ENCODE measurements at regions not wholly inside any gene's neighbourhood (a gene's known extent, or its start where the extent isn't known, plus 50 kb on each side); places are given as distances from the start of the nearest gene placed in this dataset.
"Not testable (repeated sequence)": the region's sequence is repeated elsewhere in the genome, so short reads cannot be mapped to it uniquely, and the experiment has no call there.

DNA sequence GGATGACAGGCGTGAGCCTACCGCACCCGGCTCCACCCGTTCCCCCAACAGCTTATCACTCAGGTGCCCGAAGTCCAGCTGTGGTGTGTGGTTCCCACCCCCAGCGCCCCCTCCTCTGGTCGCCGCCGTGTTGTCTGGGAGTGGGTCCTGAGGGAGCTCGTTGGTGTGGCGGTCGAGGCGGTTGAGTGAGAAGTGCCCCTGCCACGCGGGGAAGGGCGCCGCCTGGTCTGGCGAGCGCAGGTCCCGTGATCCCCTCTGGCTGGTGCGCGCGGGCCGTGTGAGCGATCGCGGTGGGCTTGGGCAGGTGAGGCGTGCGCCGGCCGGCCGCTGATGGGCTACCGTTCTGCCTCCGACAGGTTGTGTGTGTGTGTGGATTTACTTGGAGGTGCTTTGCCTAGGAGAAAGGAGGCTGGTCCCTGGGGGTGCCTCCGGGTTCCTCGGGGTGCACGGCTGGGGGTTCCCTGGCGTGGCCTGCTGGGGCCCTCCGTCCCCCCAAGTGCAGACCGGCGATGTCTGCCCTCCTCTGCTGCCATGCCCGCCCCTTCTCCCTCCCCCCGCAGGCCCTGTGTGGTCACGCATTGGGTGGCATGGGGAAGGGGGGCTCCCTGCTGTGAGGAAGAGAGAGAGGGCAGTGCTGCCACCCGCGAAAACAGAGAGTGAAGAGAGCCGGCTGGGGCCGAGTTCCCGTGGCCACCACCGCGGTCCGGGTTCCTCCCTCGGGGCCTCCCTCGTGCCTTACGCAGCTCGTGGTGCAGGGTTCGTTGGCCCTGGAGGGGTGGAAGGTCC lies 336.0 kb upstream of the DEFB115 start:
- no peaks in the 10 kb centered on the region for H3K9me3 ChIP-seq (ENCODE audit: control insufficient read depth, insufficient read depth, low read length)
- H3K27ac ChIP-seq (ENCODE audit: low read depth, low read length): no peak overlapping the region
- no peaks in the 10 kb centered on the region for H3K27me3 ChIP-seq (ENCODE audit: control insufficient read depth, insufficient read depth, low read length)
- no peaks in the 10 kb centered on the region for H3K36me3 ChIP-seq (ENCODE audit: control insufficient read depth, insufficient read depth, low read length)
- 87% methylated on average over 34 of the region's 57 CpGs for WGBS (ENCODE audit: insufficient coverage)
- no peak for DNase-seq (ENCODE audit: low read depth in 4 of 6, low spot score in 6 of 6)
- no peaks in the 10 kb centered on the region for H3K4me1 ChIP-seq (ENCODE audit: control insufficient read depth, insufficient read depth, low read length)
- H3K4me3 ChIP-seq (ENCODE audit: low read depth, low read length): no peak overlapping the region

DNA sequence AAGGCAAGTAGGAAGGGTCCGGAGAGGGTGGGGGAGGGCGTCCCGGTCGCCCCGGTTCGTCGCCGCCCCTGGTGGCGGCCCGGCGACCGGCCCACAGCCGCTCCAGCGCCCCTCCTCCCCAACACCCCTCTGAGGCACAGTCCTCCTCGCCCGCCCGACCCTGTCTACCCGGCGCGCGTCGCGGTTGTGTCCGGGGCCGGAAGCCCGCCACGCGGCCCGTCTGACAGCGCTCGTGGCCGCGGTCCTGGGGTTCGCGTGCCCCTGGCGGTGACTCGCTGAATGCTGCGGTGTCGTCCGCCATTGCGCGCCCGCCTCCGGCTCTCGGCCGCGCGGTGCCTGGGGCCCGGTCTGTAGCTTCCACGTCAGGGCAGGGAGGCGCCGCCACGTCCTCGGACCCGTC lies 335.3 kb upstream of the DEFB115 start:
- no peak for DNase-seq (ENCODE audit: low read depth in 4 of 6, low spot score in 6 of 6)

GRCh38 chr20:30937790-30938189 lies 319.7 kb upstream of the DEFB115 start:
- WGBS (ENCODE audit: insufficient coverage): no CpG with 5 or more reads among the region's 5 CpGs
- Histone ChIP-seq H3K9me3 (ENCODE audit: control insufficient read depth, insufficient read depth, low read length) (peaks cover 4% of the 10 kb centered on the region), H3K4me1 (ENCODE audit: control insufficient read depth, insufficient read depth, low read length) (no peaks in the 10 kb centered on the region), H3K27ac (ENCODE audit: low read depth, low read length) (no peak overlapping the region), H3K27me3 (ENCODE audit: control insufficient read depth, insufficient read depth, low read length) (no peaks in the 10 kb centered on the region), H3K4me3 (ENCODE audit: low read depth, low read length) (no peak overlapping the region), H3K36me3 (ENCODE audit: control insufficient read depth, insufficient read depth, low read length) (no peaks in the 10 kb centered on the region)
- DNase-seq (ENCODE audit: low read depth in 4 of 6, low spot score in 6 of 6): no peak

More for the DNA sequence above, 335.3 kb upstream of the DEFB115 start:
- WGBS (ENCODE audit: insufficient coverage): 41% methylated on average over 49 of the region's 55 CpGs
- H3K4me1 ChIP-seq (ENCODE audit: control insufficient read depth, insufficient read depth, low read length): no peaks in the 10 kb centered on the region
- H3K4me3 ChIP-seq (ENCODE audit: low read depth, low read length): no peak overlapping the region
- no peaks in the 10 kb centered on the region for H3K9me3 ChIP-seq (ENCODE audit: control insufficient read depth, insufficient read depth, low read length)
- no peaks in the 10 kb centered on the region for H3K36me3 ChIP-seq (ENCODE audit: control insufficient read depth, insufficient read depth, low read length)
- no peaks in the 10 kb centered on the region for H3K27me3 ChIP-seq (ENCODE audit: control insufficient read depth, insufficient read depth, low read length)
- no peak overlapping the region for H3K27ac ChIP-seq (ENCODE audit: low read depth, low read length)

GRCh38 chr20:30949761-30950160 lies 307.7 kb upstream of the DEFB115 start:
- no peak overlapping the region for H3K4me3 ChIP-seq (ENCODE audit: low read depth, low read length)
- WGBS (ENCODE audit: insufficient coverage): 87% methylated on average over 9 of the region's 13 CpGs
- no peaks in the 10 kb centered on the region for H3K4me1 ChIP-seq (ENCODE audit: control insufficient read depth, insufficient read depth, low read length)
- DNase-seq (ENCODE audit: low read depth in 4 of 6, low spot score in 6 of 6): no peak
- no peaks in the 10 kb centered on the region for H3K27me3 ChIP-seq (ENCODE audit: control insufficient read depth, insufficient read depth, low read length)
- H3K27ac ChIP-seq (ENCODE audit: low read depth, low read length): no peak overlapping the region
- peaks cover 4% of the 10 kb centered on the region for H3K9me3 ChIP-seq (ENCODE audit: control insufficient read depth, insufficient read depth, low read length)
- H3K36me3 ChIP-seq (ENCODE audit: control insufficient read depth, insufficient read depth, low read length): no peaks in the 10 kb centered on the region

DNA sequence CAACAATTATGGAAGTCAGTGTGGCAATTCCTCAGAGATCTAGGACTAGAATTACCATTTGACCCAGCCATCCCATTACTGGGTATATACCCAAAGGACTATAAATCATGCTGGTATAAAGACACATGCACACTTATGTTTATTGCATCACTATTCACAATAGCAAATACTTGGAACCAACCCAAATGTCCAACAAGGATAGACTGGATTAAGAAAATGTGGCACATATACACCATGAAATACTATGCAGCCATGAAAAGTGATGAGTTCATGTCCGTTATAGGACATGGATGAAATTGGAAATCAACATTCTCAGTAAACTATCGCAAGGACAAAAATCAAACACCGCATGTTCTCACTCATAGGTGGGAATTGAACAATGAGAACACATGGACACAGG lies 306.4 kb upstream of the DEFB115 start:
- H3K9me3 ChIP-seq (ENCODE audit: control insufficient read depth, insufficient read depth, low read length); H3K4me3 ChIP-seq (ENCODE audit: low read depth, low read length); DNase-seq (ENCODE audit: low read depth in 4 of 6, low spot score in 6 of 6); H3K27me3 ChIP-seq (ENCODE audit: control insufficient read depth, insufficient read depth, low read length); H3K27ac ChIP-seq (ENCODE audit: low read depth, low read length); H3K36me3 ChIP-seq (ENCODE audit: control insufficient read depth, insufficient read depth, low read length); H3K4me1 ChIP-seq (ENCODE audit: control insufficient read depth, insufficient read depth, low read length): not testable (repeated sequence)
- no CpG with 5 or more reads among the region's 3 CpGs for WGBS (ENCODE audit: insufficient coverage)

DNA sequence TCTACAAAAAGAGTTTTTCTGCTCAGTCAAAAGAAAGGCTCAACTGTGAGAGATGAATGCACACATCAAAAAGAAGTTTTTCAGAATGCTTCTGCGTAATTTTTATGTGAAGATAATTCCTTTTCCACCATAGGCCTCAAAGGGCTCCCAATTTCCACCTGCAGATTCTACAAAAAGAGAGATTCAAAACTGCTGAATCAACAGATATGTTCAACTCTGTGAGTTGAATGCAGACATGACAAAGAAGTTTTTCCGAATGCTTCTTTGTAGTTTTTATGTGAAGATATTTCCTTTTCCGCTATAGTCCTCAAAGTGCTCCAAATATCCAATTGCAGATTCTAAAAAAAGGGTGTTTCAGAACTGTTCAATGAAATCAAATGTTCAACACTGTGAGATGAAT lies 300.8 kb upstream of the DEFB115 start:
- not testable (repeated sequence) for H3K9me3 ChIP-seq (ENCODE audit: control insufficient read depth, insufficient read depth, low read length); H3K27me3 ChIP-seq (ENCODE audit: control insufficient read depth, insufficient read depth, low read length); H3K4me1 ChIP-seq (ENCODE audit: control insufficient read depth, insufficient read depth, low read length); DNase-seq (ENCODE audit: low read depth in 4 of 6, low spot score in 6 of 6); H3K4me3 ChIP-seq (ENCODE audit: low read depth, low read length); H3K27ac ChIP-seq (ENCODE audit: low read depth, low read length); H3K36me3 ChIP-seq (ENCODE audit: control insufficient read depth, insufficient read depth, low read length)
- WGBS (ENCODE audit: insufficient coverage): no CpG with 5 or more reads among the region's 3 CpGs

DNA sequence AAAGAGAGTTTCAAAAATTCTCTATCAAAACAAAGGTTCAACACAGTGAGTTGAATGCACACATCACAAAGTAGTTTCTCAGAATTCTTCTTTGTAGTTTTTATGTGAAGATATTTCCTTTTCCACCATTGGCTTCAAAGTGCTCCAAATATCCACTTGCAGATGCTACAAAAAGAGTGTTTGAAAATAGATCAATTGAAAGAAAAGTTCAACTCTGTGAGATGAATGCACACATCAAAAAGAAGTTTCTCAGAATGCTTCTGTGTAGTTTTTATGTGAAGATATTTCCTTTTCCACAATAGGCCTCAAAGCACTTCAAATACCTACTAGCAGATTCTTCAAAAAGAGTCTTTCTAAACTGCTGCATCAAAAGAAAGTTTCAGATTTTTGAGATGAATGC lies 298.3 kb upstream of the DEFB115 start:
- not testable (repeated sequence) for H3K27me3 ChIP-seq (ENCODE audit: control insufficient read depth, insufficient read depth, low read length); DNase-seq (ENCODE audit: low read depth in 4 of 6, low spot score in 6 of 6); H3K36me3 ChIP-seq (ENCODE audit: control insufficient read depth, insufficient read depth, low read length); H3K4me1 ChIP-seq (ENCODE audit: control insufficient read depth, insufficient read depth, low read length); H3K27ac ChIP-seq (ENCODE audit: low read depth, low read length); H3K9me3 ChIP-seq (ENCODE audit: control insufficient read depth, insufficient read depth, low read length); H3K4me3 ChIP-seq (ENCODE audit: low read depth, low read length)

GRCh38 chr20:30963591-30963990 lies 293.9 kb upstream of the DEFB115 start:
- Histone ChIP-seq H3K4me3 (ENCODE audit: low read depth, low read length) (no peak overlapping the region), H3K27me3 (ENCODE audit: control insufficient read depth, insufficient read depth, low read length) (no peaks in the 10 kb centered on the region), H3K27ac (ENCODE audit: low read depth, low read length) (no peak overlapping the region), H3K36me3 (ENCODE audit: control insufficient read depth, insufficient read depth, low read length) (no peaks in the 10 kb centered on the region), H3K9me3 (ENCODE audit: control insufficient read depth, insufficient read depth, low read length) (peaks cover 7% of the 10 kb centered on the region), H3K4me1 (ENCODE audit: control insufficient read depth, insufficient read depth, low read length) (no peaks in the 10 kb centered on the region)
- DNase-seq (ENCODE audit: low read depth in 4 of 6, low spot score in 6 of 6): no peak
- no CpG with 5 or more reads among the region's 4 CpGs for WGBS (ENCODE audit: insufficient coverage)

GRCh38 chr20:30975859-30976258 lies 281.6 kb upstream of the DEFB115 start:
- not testable (repeated sequence) for H3K4me1 ChIP-seq (ENCODE audit: control insufficient read depth, insufficient read depth, low read length); H3K9me3 ChIP-seq (ENCODE audit: control insufficient read depth, insufficient read depth, low read length); H3K36me3 ChIP-seq (ENCODE audit: control insufficient read depth, insufficient read depth, low read length); DNase-seq (ENCODE audit: low read depth in 4 of 6, low spot score in 6 of 6); H3K4me3 ChIP-seq (ENCODE audit: low read depth, low read length); H3K27ac ChIP-seq (ENCODE audit: low read depth, low read length); H3K27me3 ChIP-seq (ENCODE audit: control insufficient read depth, insufficient read depth, low read length)
- 97% methylated on average over 6 of the region's 13 CpGs for WGBS (ENCODE audit: insufficient coverage)

- Histone ChIP-seq H3K27ac (ENCODE audit: low read depth, low read length) (no peak overlapping the region), H3K4me1 (ENCODE audit: control insufficient read depth, insufficient read depth, low read length) (no peaks in the 10 kb centered on the region), H3K27me3 (ENCODE audit: control insufficient read depth, insufficient read depth, low read length) (no peaks in the 10 kb centered on the region), H3K36me3 (ENCODE audit: control insufficient read depth, insufficient read depth, low read length) (no peaks in the 10 kb centered on the region), H3K4me3 (ENCODE audit: low read depth, low read length) (no peak overlapping the region), H3K9me3 (ENCODE audit: control insufficient read depth, insufficient read depth, low read length) (peaks cover 1% of the 10 kb centered on the region)
- 89% methylated on average over 15 of the region's 18 CpGs for WGBS (ENCODE audit: insufficient coverage)
- DNase-seq (ENCODE audit: low read depth in 4 of 6, low spot score in 6 of 6): no peak
Observed at GRCh38 chr20:30985386-30985785, 272.1 kb upstream of the DEFB115 start.
